Stimulated activated CD4-positive, alpha-beta T cell treated with anti-CD3 and anti-CD28 coated beads, Interleukin-12 subunit alpha, Interleukin-12 subunit beta, amount 100 ng/mL, for 24 hours (primary cell): ENCODE measurements at regions not wholly inside any gene's neighbourhood (a gene's known extent, or its start where the extent isn't known, plus 50 kb on each side); places are given as distances from the start of the nearest gene placed in this dataset.
"Not testable (repeated sequence)": the region's sequence is repeated elsewhere in the genome, so short reads cannot be mapped to it uniquely, and the experiment has no call there.

Source experiments
- DNase-seq, 2 experiments: peaks; one replicate each; pipeline ENCODE4 v3.0.0-alpha.2; 2020; ENCODE audit warnings: low read depth in 2 of 2

DNA sequence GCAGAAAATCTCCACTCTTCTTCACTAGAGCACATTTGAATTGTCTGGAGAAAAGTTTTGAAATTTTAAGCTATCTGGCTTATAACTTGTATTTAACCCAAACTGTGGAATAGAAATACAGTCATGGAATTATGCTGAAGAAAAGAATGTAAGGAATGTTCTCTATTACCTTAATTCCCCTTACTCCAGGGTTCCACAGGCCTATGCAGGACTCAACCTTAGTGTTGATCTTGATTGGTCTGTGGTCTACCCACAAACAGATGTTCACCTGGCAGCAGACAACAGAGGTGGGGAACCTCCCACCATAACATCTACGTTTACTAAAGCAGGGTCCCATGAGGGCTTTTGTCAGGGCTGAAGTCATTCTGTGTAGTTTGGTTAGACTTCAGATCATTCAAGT, 189.3 kb upstream of the GPRIN3 start:
- DNase-seq = no peak

DNA sequence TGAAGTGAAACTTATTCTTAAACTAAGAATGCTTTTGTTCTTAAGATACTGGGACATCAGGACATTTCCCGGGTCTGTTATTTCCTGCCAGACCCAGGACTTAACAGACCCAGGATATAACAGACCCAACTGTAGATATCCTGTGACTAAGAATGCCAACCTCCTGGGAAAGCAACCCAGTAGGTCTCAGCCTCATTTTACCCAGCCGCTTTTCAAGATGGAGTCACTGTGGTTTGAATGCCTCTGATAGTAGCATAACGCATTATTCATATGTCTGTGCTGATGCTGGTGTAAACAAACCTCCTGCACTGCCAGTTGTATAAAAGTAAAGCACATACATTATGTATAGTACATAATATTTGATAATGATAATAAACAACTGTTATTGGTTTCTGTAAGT, 185.8 kb upstream of the GPRIN3 start:
- no peak for DNase-seq

DNA sequence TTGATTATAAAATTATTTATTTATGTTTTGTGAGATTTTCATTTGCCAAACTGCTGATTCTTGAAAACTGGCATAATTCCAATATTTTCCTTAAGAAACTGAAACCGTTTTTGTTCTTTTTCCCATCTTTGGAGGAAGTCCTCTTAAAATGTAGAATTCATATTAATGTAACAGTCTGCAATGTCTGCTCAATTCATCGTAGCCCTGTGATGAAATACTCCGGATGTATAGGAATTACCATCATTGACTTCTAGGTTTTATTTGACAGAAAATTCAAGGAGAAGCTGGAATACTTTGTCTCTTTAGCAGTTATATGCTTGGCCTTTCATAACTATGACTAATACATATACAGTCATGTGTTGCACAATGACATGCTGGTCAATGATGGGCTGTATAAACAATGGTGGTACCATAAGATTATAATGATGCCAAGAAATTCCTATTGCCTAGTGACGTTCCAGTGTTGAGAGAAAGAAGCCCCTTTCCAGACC, 185.0 kb upstream of the GPRIN3 start:
- no peak for DNase-seq

DNA sequence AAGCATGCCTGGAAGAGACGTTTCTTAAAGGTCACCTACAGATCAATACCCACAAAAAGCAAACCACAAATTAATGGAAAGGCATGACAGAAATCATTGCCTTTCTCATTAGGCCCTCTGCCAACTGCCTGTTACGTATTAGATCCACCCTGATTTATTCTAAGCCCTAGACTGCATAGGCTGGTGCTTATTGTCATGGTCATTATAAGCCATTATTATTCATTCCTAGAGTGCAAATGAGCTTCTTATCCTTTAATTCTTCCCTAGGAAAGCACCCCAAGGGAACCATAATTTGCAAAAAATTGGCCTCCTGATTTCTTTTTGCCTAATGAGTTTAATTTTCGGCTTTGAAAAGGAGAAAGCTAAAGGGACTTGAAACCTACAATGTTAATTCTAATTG, 184.2 kb upstream of the GPRIN3 start:
- DNase-seq = no peak

DNA sequence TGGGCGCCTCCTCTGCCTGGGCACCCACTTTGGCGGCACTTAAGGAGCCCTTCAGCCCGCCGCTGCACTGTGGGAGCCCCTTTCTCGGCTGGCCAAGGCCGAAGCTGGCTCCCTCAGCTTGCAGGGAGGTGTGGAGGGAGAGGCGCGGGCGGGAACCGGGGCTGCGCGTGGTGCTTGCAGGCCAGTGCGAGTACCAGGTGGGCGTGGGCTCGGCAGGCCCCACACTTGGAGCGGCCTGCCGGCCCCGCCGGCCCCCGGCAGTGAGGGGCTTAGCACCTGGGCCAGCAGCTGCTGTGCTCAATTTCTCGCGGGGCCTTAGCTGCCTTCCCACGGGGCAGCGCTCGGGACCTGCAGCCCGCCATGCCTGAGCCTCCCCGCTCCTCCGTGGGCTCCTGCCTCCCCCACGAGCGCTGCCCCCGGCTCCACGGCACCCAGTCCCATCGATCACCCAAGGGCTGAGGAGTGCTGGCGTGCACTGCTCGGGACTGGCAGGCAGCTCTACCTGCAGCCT, 182.4 kb upstream of the GPRIN3 start:
- not testable (repeated sequence) for DNase-seq

DNA sequence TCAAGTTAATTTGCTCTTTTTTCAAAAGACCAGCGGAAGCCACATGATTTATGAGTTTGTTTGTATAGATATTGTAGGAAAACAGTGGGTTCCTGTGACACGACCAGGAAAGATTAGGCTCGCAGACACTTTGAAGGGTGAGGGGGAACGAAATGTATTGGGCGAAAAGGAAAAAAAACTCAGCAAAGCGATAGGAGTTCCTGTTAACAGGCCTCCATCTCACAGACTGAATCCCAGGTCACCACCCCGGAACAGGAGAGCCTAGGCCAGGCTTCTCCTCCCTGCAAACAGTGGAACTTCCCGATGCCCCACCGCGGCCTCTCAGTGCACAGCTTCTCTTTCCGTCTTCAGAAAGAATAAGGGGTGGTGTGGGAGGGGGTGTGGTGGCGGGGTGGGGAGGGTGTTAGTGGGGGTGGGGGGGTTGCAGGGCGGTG, 181.8 kb upstream of the GPRIN3 start:
- DNase-seq = no peak

DNA sequence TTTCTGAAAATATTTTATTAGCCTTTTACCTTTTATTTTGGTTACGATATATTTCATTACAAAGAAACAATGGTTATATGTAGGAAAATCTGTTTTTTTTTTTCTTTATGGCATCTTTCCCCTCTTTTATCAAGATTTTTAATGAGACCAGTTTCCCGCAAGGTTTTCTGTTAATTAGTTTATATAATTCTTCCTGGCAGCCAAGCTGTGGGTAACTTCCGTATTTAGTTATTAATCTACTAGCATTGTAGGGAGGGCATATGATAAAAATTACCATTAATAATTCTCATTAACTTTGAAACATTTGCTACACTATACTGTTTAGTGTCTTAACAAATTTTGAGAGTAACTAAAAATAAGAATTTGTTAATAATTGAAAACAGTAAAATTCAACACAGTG, 181.1 kb upstream of the GPRIN3 start:
- DNase-seq = no peak

DNA sequence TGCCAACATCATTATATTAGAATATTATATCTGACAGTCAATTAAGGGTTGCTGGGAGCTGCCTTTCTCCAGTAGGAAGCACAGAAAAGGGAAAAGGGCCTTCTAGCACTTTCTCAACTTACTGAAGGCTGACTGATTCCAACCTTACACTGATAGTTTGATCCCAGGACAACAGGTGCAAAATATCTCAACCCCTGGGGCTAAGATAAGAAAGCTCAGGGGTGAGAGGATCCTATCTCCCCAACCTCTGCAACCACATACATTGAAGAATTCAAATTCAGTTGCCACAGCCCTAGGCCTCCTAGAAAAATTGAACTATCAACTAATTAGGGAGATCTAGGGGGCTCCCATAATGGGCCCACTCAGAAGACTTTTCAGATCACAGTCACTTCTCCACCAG, 179.1 kb upstream of the GPRIN3 start:
- no peak for DNase-seq

DNA sequence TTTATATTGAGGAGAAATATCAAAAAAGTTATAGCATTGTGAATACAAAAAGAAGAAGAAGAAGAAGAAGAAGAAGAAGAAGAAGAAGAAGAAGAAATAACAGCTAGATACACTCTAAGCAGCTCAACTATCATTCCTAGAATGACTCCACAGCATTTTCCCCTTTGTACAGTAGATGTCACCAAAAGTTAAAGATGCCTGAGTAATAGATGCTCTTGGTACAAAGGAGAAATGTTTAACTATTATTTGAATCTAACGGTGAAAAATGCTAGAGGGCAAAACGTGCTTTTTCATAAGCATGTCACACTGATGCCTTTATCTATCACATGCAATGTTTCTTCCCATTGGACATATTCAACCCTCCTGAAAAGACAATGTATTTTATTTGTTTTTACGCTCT, 178.4 kb upstream of the GPRIN3 start:
- no peak for DNase-seq

DNA sequence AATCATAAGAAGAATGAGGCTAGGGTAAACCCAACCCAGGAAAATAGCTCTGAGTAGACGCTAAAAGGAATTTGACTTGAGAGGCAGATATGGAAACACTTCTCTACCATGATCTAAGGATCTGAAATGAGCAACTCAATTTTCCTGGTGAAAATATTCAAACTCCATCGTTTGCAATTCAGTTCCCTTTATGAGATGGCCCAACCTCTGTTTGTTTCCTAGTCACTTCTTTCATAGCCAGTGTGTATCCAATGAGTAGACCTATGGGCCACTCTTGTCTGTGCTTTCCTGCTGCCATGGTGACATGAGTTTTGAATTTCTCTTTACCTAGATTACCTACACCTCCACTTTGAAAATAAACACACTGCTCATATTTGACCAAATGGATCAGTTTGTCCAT, 176.2 kb upstream of the GPRIN3 start:
- no peak for DNase-seq

DNA sequence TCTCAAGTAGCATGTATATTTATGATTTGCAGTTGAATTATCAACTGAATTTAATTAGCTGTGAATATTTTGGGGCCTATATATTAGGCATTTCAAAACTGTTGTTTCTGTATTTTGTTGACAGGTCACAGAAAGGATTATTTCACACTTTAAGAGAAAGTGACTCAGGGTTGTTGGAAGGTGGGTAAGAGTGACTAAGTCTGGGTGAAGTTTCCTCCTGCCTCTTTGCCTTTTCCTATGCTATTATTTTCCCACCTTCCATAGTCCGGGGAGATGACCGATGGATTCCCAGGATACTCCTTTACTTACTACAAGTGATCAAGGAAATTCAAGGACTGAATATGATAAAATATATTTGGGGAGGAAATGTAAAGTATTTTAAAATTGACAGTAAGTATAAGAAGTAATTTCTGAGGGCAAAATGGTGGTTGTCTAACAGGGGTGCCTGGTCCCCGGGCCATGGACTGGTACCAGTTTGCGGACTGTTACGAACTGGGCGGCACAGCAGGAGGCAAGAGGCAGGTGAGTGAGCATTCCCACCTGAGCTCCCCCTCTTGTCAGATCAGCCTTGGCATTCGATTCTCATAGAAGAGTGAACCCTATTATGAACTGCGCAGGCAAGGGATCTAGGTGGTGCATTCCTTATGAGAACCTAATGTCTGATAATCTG, 175.5 kb upstream of the GPRIN3 start:
- no peak for DNase-seq

DNA sequence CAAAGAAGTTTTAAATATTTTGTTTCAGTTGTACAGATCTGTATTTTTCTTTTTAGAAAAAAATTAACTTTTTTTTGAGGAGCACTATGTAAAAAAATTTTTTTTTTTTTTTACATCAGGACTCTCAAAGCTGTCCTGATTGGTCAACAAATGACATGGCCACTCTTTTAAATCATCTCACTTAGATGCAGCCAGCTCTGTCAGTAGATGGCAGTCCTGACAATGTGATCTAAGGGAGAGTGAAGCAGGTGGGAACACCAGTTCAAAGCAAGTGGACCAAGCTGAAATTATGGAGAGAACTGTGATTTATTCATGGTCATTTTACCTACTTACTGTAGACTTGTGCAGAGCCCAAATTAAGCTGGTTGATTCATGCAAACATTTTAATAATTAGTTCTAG, 174.7 kb upstream of the GPRIN3 start:
- DNase-seq = no peak

DNA sequence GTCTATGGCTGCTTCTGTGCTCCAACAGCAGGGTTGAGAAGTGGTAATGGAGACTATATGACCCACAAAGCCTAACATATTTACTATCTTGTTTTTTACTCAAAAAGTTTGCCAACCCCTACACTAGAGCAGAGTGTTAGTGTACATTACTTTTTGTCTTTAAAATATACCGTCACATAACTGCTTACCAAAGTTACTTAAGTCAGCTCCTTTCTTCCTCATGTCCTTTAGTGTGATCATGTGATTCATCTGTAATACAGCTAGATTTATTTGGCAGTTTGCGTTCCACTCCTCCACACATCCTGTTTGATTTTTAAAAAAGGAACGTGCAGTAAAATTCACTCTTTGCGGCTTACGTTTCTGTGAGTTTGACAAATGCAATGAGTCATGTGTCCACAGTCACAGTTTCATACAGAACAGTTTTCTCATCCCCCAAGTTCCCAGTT, 162.4 kb upstream of the GPRIN3 start:
- DNase-seq = no peak

DNA sequence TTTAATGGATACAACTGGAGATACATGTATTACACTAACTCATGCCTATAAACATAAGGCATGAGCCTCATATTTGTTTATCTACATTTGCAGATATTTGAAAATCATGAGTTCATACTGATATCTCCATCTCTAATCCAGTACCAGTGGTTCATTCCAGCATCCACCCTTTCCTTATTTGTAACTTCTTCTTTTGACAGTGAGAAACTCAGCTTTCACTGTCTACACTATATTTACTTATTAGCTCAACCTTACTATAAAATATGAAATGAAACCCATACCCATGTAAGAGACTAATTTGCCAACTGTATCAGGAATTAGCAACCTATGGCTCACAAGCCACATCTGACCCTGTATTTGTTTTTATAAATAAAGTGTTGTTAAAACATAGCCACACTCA, 161.9 kb upstream of the GPRIN3 start:
- no peak for DNase-seq

DNA sequence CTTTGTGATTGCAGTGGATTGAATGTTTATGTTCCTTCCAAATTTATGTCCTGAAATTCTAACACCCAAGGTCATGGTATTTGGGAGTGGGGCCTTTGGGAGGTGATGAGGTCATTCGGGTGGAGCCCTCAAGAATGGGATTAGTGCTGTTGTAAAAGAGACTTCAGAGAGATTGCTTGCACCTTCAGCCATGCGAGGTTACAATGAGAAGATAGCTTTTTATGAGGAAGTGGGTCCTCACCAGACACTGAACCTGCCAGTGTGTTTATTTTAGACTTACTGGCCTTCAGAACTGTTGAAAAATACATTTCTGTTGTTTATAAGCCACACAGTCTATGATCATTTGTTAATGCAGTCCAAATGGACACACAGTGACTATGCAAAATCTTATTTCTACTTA, 161.0 kb upstream of the GPRIN3 start:
- DNase-seq = no peak

DNA sequence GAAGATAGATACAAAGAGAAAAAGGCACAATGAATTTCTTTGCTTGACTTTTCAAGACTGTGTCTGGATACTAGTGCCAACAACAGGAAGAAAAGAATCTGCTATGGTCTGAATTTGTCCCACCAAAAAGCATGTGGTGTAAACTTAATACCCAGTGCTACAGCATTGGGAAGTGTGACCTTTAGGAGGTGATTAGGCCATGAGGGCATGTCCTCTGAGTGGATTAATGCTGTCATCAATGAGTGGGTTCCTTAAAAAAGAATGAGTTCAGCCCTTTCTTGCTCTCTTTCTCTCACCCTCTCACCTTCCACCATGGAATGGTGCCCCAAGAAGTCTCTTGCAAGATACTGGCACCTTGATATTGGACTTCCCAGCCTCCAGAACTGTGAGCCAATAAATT, 155.7 kb upstream of the GPRIN3 start:
- no peak for DNase-seq

DNA sequence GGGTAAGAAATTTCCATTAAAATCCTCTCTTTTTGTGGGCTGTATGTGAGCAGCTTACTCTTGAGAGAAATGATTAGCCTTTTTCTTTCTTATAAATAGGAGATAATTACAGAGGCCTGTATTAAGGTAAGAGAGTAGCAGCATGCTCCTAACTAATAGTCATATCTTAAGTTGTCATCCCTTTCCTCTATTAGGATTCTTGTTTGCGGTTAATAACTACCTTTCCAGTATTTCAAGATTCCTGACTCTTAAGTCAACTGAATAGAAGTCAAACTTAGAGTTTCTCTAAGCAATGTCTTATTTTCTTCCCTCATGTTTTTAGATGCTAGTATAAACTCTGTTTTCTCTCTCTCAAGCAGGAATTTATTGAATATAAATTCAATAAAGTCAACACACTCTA, 139.9 kb upstream of the GPRIN3 start:
- no peak for DNase-seq

DNA sequence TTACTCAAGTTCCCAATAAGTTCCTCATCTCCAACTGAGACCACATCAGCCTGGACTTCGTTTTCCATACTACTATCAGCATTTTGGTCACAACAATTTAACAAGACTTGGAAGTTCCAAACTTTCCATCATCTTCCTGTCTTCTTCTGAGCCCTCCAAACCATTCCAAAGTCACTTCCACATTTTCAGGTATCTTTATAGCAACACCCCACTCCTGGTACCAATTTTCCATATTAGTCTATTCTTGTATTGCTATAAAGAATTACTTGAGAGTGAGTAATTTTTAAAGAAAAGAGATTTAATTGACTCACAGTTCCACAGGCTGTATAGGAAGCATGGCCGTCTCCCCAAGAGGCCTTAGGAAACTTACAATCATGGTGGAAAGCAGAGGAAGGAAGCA, 138.6 kb upstream of the GPRIN3 start:
- no peak for DNase-seq

DNA sequence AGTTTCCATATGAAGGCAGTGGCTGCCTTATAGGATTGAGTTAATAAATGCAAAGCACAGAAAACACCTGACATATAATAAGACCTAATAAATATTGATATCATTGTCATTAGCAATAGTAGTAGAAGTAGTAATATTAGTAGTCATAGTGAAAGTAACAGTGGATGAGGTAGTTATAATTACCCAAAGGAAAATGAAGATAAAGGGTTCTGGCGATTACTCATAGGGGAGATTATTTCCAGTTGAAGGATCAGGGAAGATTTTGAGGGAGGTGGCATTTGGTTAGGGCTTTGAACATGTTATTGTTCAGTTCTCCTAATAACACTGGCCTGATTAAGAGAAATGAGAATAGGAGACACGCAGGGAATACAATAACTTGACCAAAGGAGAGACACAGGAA, 131.9 kb upstream of the GPRIN3 start:
- no peak for DNase-seq

DNA sequence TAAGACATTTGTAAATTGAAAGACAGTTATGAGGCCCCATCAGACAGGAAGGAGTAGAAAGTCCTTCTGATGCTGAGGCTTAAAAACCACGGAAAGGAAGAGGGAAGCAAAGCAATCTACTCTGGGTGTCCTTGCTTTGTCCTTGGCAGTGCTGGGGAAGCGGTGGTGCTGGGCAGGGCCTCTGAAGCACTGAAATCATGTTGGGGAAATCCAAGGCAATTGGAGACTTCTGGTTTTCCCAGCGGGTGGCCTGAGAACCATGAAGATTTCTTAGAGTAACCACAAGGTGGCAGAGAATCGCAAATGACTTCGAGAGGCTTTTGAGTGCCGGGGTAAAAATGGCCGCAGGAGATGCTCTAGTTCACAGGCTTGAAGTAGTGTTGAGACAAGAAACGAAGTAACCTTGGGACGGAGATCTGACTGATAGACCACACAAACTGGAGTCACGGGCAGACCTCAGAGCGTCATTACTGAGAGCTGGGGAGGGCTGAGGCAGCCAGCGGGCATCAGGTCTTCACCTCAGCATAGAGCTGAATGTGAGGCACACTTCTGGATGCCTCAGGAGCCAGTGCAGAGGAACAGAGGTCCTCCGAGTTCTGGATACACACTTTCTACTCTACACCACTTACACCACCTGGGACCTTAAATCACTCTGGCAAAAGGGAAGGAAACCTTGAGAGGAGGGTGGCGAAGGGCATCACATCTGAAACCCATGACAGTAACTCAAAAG, 130.7 kb upstream of the GPRIN3 start:
- peak; percentile 24 to 28 for DNase-seq

DNA sequence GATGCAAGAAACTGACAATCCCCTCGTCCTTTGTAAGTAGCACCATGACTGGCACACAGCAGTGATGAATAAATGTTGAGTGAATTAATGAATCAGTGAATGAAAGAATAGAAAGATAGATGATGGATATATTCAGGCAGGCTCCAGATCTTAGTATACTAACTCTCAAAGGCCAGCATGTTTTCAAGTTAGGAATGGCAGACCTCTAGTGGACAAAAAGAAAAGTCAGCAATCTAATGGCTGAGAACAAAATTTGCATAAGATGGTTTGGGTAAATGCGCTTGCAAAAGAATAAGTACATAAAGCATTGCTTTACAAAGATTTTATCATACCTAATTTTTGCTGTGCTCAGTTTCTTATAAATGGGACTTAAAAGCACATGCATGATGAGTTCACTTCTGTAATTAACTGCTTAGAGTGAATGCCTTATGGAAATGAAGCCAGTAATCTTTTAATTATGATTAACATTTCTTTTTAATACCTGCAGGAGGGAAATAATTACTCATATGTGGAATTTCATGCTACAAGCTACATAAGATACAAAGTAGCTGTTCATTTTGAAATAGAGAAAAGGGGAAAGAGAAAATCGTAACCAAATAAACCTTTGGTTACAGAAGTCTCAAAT, 126.9 kb upstream of the GPRIN3 start:
- DNase-seq = no peak

DNA sequence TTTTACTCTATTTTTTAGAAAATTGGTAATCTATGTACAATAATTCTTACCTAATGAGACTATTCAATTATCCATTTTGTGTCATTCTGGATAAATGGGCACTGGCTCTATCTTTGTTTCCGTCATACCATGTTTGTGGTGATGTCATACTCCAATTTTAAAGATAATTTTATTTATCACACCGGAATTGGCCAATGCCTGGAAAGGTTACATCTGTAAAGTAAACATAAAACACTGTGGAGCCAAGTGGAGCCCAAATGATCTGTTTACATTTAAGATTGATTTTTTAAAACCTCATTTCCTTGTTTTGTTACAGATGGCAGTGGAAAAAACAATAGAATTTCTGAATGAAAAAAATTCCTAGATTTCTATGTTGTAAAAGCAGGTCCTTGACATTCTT, 120.2 kb upstream of the GPRIN3 start:
- DNase-seq = no peak

DNA sequence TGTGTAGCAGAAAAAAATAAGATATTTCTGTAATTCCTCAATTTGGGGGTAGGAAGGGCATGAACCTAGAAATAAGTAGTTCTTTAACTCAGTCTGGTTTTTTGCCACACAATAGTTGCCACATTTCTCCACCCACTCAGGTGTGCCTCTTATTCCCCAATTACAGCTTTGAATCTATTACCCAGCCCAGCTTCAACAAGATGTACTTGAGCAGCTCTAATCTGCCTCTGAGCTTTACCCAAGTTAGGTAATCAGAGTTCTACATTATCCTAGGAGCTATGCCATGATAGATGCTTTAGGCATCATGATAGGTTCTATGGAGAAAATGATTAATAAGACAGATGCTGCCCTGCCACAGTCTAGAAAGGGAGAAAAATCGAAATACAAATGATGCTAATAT, 117.4 kb upstream of the GPRIN3 start:
- no peak for DNase-seq
